WTC11 (cell line): ENCODE measurements at regions not wholly inside any gene's neighbourhood (a gene's known extent, or its start where the extent isn't known, plus 50 kb on each side); places are given as distances from the start of the nearest gene placed in this dataset.

Source experiments
- ATAC-seq: fragments of 200-7000 bp; cut with Tn5 transposase; 2 replicates; pipeline ENCODE4 v1.10.0; 2021; ENCODE audit warnings: mild to moderate bottlenecking, moderate library complexity
- CTCF ChIA-PET: fragments of 300-600 bp; sonication (Branson Sonifier 250); formaldehyde crosslinking; loops from one replicate; lab custom pipeline; 2021; ENCODE audit warnings: antibody characterized with exemption; lab: Charles Lee
- POLR2A ChIA-PET: fragments of 350-600 bp; sonication (Branson Sonifier 250); formaldehyde crosslinking; loops from one replicate; lab custom pipeline; 2021; ENCODE audit warnings: antibody characterized with exemption; lab: Charles Lee
- DNase-seq: peaks from one replicate; pipeline ENCODE4 v3.0.0; 2021; ENCODE audit warnings: low spot score
- H3K27ac Mint-ChIP-seq: 2 replicates; pipeline ENCODE4 v1.8.0; 2021; ENCODE audit warnings: mixed read lengths
- H3K27me3 Mint-ChIP-seq: 2 replicates; pipeline ENCODE4 v1.8.0; 2021; ENCODE audit warnings: low read depth, mild to moderate bottlenecking, moderate library complexity, mixed read lengths
- H3K36me3 Mint-ChIP-seq: 2 replicates; pipeline ENCODE4 v1.8.0; 2021; ENCODE audit warnings: mixed read lengths
- H3K4me1 Mint-ChIP-seq: 2 replicates; pipeline ENCODE4 v1.8.0; 2022; ENCODE audit warnings: mixed read lengths
- H3K4me3 Mint-ChIP-seq: 2 replicates; pipeline ENCODE4 v1.8.0; 2021; ENCODE audit warnings: mild to moderate bottlenecking, moderate library complexity, mixed read lengths
- H3K9me3 Mint-ChIP-seq: 2 replicates; pipeline ENCODE4 v1.8.0; 2021; ENCODE audit warnings: mixed read lengths
- CBFB ChIP-seq: sonication (generic); formaldehyde crosslinking; IDR thresholded peaks from 2 replicates; pipeline ENCODE4 v1.8.1; 2022; ENCODE audit warnings: mild to moderate bottlenecking, low read depth, missing genetic modification reagents
- CREB1 ChIP-seq: sonication (generic); formaldehyde crosslinking; IDR thresholded peaks from 2 replicates; pipeline ENCODE4 v1.8.0; 2023; ENCODE audit warnings: mild to moderate bottlenecking, missing genetic modification reagents
- FOXK1 ChIP-seq: sonication (generic); formaldehyde crosslinking; IDR thresholded peaks from 2 replicates; pipeline ENCODE4 v1.8.0; 2022; ENCODE audit warnings: mild to moderate bottlenecking, moderate library complexity, missing genetic modification reagents
- NR1H2 ChIP-seq: sonication (generic); formaldehyde crosslinking; IDR thresholded peaks from 2 replicates; pipeline ENCODE4 v1.9.0; 2021; ENCODE audit warnings: mild to moderate bottlenecking, moderate library complexity, missing genetic modification reagents
- NR2C2 ChIP-seq: sonication (generic); formaldehyde crosslinking; IDR thresholded peaks from 2 replicates; pipeline ENCODE4 v1.8.0; 2022; ENCODE audit warnings: mild to moderate bottlenecking, missing genetic modification reagents
- ZNF121 ChIP-seq: sonication (generic); formaldehyde crosslinking; IDR thresholded peaks from 2 replicates; pipeline ENCODE4 v1.8.0; 2023; ENCODE audit warnings: missing genetic modification reagents
- ZNF138 ChIP-seq: sonication (generic); formaldehyde crosslinking; conservative IDR thresholded peaks from 2 replicates; pipeline ENCODE4 v1.8.1; 2022; ENCODE audit warnings: mild to moderate bottlenecking, moderate library complexity, missing genetic modification reagents
- ZNF416 ChIP-seq: fragments of 250-450 bp; sonication (Bioruptor Pico); IDR thresholded peaks from 2 replicates; pipeline ENCODE4 v1.9.0; 2021; ENCODE audit warnings: mild to moderate bottlenecking, inconsistent platforms
- TF ChIP-seq, protein P1 (sequence below): sonication (generic); formaldehyde crosslinking; IDR thresholded peaks from 2 replicates; pipeline ENCODE4 v1.8.1; 2023; ENCODE audit warnings: mild to moderate bottlenecking, missing genetic modification reagents
- TF ChIP-seq, protein P2 (sequence below): fragments of 250-450 bp; sonication (Bioruptor Pico); IDR thresholded peaks from 2 replicates; pipeline ENCODE4 v1.9.0; 2021; ENCODE audit warnings: mild to moderate bottlenecking
- TF ChIP-seq, protein P3 (sequence below): fragments of 250-450 bp; sonication (Bioruptor Pico); IDR thresholded peaks from 2 replicates; pipeline ENCODE4 v2.1.2; 2022; ENCODE audit warnings: mild to moderate bottlenecking, moderate library complexity
- TF ChIP-seq, protein P4 (sequence below): fragments of 250-450 bp; sonication (Bioruptor Pico); IDR thresholded peaks from 2 replicates; pipeline ENCODE4 v1.9.0; 2021; ENCODE audit warnings: moderate library complexity, mild to moderate bottlenecking, inconsistent platforms, borderline replicate concordance
- TF ChIP-seq, protein P5 (sequence below): fragments of 250-450 bp; sonication (Bioruptor Pico); IDR thresholded peaks from 2 replicates; pipeline ENCODE4 v1.8.0; 2021; ENCODE audit warnings: mild to moderate bottlenecking
- TF ChIP-seq, protein P6 (sequence below): sonication (generic); formaldehyde crosslinking; IDR thresholded peaks from 2 replicates; pipeline ENCODE4 v1.8.1; 2023; ENCODE audit warnings: mild to moderate bottlenecking, missing genetic modification reagents, borderline replicate concordance

DNA sequence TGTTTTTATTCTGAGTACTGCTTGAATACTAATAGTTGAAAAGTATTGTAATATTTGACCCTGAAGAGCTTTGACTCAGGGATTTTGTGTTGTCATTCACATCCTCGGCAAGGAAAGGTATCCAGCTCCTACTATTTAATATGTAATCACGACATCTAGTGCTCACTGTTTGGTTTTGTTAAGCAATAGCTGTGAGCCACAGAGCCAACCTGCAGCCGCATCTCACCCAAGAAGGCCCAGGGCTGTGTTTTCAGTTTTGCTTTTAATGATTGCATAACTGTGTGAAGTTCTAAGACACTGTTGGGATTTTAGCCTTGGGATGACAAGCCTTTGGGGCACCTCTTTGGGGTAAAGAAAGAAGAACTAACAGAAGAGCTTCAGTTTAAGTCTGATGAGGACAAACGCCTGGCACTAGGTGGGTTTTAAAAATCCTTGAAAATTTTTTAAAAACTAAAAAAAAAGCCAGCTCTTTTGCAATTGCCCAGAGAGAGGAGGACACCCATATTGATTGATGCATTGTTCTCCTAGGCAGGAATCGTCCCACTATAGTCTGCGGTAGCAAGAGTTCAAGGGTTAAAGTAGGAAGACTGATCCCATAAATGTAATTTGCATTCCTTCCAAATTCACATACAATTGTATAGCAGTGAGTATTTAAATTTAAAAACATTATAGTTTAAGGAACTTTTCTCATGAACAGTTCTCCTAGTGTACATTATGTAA, 157.8 kb downstream of the RELL1 start (continued):
- TF ChIP-seq, protein P1, sequence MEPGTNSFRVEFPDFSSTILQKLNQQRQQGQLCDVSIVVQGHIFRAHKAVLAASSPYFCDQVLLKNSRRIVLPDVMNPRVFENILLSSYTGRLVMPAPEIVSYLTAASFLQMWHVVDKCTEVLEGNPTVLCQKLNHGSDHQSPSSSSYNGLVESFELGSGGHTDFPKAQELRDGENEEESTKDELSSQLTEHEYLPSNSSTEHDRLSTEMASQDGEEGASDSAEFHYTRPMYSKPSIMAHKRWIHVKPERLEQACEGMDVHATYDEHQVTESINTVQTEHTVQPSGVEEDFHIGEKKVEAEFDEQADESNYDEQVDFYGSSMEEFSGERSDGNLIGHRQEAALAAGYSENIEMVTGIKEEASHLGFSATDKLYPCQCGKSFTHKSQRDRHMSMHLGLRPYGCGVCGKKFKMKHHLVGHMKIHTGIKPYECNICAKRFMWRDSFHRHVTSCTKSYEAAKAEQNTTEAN (CRISPR knock-in tag): no peak
- TF ChIP-seq CBFB (CRISPR knock-in tag): no peak
- TF ChIP-seq ZNF138 (CRISPR knock-in tag): no peak

DNA sequence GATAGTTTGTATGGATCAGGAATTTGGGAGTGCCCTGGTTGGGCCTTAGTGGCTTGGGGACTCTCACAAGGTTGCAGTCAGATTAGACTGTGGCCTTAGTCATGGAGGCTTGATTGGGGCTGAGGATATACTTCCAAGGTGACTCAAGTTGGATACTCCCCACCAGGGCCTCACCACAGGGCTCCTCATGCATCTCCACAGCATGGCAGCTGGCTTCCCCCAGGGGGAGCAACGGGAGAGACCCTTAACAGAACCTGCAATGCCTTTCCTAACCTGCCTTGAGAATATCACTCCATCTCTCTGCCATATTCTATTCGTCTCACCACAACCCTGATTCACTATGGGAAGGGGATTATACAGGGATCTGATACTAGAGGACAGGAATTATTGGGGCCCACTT, 161.9 kb downstream of the RELL1 start:
- H3K27ac Mint-ChIP-seq: no peak overlapping the region
- H3K36me3 Mint-ChIP-seq: no peaks in the 10 kb centered on the region; the same call in 1 of the 2 replicates
- peak; percentile 44; the same call in 1 of the 2 replicates for ATAC-seq
- TF ChIP-seq CREB1 (CRISPR knock-in tag): no peak
- TF ChIP-seq, protein P2, sequence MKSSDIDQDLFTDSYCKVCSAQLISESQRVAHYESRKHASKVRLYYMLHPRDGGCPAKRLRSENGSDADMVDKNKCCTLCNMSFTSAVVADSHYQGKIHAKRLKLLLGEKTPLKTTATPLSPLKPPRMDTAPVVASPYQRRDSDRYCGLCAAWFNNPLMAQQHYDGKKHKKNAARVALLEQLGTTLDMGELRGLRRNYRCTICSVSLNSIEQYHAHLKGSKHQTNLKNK (CRISPR knock-in tag): no peak
- TF ChIP-seq ZNF121 (CRISPR knock-in tag): no peak
- TF ChIP-seq NR1H2: no peak
- no peak for TF ChIP-seq FOXK1 (CRISPR knock-in tag)
- no peak for TF ChIP-seq NR2C2
- TF ChIP-seq, protein P3, sequence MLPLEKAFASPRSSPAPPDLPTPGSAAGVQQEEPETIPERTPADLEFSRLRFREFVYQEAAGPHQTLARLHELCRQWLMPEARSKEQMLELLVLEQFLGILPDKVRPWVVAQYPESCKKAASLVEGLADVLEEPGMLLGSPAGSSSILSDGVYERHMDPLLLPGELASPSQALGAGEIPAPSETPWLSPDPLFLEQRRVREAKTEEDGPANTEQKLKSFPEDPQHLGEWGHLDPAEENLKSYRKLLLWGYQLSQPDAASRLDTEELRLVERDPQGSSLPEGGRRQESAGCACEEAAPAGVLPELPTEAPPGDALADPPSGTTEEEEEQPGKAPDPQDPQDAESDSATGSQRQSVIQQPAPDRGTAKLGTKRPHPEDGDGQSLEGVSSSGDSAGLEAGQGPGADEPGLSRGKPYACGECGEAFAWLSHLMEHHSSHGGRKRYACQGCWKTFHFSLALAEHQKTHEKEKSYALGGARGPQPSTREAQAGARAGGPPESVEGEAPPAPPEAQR (CRISPR knock-in tag): no peak
- TF ChIP-seq, protein P4, sequence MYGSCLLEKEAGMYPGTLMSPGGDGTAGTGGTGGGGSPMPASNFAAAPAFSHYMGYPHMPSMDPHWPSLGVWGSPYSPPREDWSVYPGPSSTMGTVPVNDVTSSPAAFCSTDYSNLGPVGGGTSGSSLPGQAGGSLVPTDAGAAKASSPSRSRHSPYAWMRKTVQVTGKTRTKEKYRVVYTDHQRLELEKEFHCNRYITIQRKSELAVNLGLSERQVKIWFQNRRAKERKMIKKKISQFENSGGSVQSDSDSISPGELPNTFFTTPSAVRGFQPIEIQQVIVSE (CRISPR knock-in tag): no peak
- TF ChIP-seq, protein P5, sequence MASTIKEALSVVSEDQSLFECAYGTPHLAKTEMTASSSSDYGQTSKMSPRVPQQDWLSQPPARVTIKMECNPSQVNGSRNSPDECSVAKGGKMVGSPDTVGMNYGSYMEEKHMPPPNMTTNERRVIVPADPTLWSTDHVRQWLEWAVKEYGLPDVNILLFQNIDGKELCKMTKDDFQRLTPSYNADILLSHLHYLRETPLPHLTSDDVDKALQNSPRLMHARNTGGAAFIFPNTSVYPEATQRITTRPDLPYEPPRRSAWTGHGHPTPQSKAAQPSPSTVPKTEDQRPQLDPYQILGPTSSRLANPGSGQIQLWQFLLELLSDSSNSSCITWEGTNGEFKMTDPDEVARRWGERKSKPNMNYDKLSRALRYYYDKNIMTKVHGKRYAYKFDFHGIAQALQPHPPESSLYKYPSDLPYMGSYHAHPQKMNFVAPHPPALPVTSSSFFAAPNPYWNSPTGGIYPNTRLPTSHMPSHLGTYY (CRISPR knock-in tag): no peak
- TF ChIP-seq, protein P6, sequence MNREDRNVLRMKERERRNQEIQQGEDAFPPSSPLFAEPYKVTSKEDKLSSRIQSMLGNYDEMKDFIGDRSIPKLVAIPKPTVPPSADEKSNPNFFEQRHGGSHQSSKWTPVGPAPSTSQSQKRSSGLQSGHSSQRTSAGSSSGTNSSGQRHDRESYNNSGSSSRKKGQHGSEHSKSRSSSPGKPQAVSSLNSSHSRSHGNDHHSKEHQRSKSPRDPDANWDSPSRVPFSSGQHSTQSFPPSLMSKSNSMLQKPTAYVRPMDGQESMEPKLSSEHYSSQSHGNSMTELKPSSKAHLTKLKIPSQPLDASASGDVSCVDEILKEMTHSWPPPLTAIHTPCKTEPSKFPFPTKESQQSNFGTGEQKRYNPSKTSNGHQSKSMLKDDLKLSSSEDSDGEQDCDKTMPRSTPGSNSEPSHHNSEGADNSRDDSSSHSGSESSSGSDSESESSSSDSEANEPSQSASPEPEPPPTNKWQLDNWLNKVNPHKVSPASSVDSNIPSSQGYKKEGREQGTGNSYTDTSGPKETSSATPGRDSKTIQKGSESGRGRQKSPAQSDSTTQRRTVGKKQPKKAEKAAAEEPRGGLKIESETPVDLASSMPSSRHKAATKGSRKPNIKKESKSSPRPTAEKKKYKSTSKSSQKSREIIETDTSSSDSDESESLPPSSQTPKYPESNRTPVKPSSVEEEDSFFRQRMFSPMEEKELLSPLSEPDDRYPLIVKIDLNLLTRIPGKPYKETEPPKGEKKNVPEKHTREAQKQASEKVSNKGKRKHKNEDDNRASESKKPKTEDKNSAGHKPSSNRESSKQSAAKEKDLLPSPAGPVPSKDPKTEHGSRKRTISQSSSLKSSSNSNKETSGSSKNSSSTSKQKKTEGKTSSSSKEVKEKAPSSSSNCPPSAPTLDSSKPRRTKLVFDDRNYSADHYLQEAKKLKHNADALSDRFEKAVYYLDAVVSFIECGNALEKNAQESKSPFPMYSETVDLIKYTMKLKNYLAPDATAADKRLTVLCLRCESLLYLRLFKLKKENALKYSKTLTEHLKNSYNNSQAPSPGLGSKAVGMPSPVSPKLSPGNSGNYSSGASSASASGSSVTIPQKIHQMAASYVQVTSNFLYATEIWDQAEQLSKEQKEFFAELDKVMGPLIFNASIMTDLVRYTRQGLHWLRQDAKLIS (CRISPR knock-in tag): no peak
- no peak for TF ChIP-seq ZNF416 (CRISPR knock-in tag)
- no peak overlapping the region for H3K4me3 Mint-ChIP-seq
- no peaks in the 10 kb centered on the region for H3K4me1 Mint-ChIP-seq
- no peaks in the 10 kb centered on the region for H3K27me3 Mint-ChIP-seq
- H3K9me3 Mint-ChIP-seq: peaks cover 22% of the 10 kb centered on the region
- ChIA-PET POLR2A (no interaction called here), CTCF (no interaction called here)
- peak; percentile 21 for DNase-seq
